ENCODE measurements at regions not wholly inside any gene's neighbourhood (a gene's known extent, or its start where the extent isn't known, plus 50 kb on each side); places are given as distances from the start of the nearest gene placed in this dataset.

DNA sequence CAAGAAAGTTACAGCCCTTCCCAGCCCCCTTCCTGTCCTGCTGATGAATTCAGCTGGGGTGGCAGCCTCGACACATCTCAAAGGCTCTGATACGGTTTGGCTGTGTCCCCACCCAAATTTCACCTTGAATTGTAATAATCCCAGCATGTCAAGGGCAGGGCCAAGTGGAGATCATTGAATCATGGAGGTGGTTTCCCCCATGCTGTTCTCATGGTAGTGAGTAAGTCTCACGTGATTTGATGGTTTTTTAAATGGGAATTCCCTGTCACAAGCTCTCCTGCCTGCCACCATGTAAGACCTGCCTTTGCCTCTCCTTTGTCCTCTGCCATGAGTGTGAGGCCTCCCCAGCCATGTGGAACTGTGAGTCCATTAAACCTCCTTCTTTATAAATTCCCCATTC, 163.2 kb upstream of the FOXF1 start:
- no peak for TF ChIP-seq NFIC (IDR thresholded peaks at IDR 0.05)
- TF ChIP-seq, protein P1, sequence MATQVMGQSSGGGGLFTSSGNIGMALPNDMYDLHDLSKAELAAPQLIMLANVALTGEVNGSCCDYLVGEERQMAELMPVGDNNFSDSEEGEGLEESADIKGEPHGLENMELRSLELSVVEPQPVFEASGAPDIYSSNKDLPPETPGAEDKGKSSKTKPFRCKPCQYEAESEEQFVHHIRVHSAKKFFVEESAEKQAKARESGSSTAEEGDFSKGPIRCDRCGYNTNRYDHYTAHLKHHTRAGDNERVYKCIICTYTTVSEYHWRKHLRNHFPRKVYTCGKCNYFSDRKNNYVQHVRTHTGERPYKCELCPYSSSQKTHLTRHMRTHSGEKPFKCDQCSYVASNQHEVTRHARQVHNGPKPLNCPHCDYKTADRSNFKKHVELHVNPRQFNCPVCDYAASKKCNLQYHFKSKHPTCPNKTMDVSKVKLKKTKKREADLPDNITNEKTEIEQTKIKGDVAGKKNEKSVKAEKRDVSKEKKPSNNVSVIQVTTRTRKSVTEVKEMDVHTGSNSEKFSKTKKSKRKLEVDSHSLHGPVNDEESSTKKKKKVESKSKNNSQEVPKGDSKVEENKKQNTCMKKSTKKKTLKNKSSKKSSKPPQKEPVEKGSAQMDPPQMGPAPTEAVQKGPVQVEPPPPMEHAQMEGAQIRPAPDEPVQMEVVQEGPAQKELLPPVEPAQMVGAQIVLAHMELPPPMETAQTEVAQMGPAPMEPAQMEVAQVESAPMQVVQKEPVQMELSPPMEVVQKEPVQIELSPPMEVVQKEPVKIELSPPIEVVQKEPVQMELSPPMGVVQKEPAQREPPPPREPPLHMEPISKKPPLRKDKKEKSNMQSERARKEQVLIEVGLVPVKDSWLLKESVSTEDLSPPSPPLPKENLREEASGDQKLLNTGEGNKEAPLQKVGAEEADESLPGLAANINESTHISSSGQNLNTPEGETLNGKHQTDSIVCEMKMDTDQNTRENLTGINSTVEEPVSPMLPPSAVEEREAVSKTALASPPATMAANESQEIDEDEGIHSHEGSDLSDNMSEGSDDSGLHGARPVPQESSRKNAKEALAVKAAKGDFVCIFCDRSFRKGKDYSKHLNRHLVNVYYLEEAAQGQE (IDR thresholded peaks at IDR 0.05; ENCODE audit: low read depth): no peak
- TF ChIP-seq CREB1 (IDR thresholded peaks at IDR 0.05; ENCODE audit: low read depth): no peak
- TF ChIP-seq TEAD4 (IDR thresholded peaks at IDR 0.05): no peak
- TF ChIP-seq EGR1 (IDR thresholded peaks at IDR 0.05): no peak
- no peak for TF ChIP-seq CEBPB (IDR thresholded peaks at IDR 0.05)
- TF ChIP-seq ZBTB7A (IDR thresholded peaks at IDR 0.05; ENCODE audit: low read depth): no peak
- no peak for TF ChIP-seq YY1 (IDR thresholded peaks at IDR 0.05; ENCODE audit: low read depth)

DNA sequence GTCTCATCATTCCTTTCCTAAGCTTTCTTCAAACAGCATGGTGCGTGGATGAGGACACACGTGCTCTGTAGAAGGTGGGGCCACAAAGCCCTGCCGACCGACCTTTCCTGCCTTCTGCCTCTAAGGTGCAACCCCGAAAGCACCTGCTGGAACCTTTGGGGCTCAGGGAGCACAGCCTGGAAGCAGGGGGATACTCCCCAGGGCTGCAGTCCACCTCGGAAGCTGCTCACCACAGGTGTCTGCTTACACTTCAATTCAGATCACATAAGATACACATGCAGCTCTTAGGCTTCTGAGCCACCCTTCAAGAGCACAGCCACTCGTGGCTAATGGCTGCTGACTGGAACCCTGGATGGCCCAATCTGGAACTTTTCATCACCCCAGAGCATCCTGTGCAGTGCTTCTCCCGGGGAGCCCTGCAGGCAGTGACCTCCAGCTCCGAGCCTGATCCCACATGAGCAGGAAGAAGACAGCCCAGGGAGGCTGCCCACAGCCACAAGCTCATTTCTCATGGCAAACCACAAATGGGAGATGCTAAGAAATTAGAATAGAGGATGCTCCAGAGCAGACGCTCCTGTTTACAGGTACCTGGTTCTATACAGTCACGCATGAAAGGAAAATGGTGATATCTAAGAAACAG, 162.3 kb upstream of the FOXF1 start:
- TF ChIP-seq CREB1 (IDR thresholded peaks at IDR 0.05; ENCODE audit: low read depth) (no peak), TAF1 (IDR thresholded peaks at IDR 0.05; ENCODE audit: low read depth) (no peak), TCF12 (IDR thresholded peaks at IDR 0.05; ENCODE audit: low read depth) (no peak), NFIC (IDR thresholded peaks at IDR 0.05) (no peak), EGR1 (IDR thresholded peaks at IDR 0.05) (no peak)
- TF ChIP-seq, protein P2, sequence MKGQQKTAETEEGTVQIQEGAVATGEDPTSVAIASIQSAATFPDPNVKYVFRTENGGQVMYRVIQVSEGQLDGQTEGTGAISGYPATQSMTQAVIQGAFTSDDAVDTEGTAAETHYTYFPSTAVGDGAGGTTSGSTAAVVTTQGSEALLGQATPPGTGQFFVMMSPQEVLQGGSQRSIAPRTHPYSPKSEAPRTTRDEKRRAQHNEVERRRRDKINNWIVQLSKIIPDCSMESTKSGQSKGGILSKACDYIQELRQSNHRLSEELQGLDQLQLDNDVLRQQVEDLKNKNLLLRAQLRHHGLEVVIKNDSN (IDR thresholded peaks at IDR 0.05): no peak

DNA sequence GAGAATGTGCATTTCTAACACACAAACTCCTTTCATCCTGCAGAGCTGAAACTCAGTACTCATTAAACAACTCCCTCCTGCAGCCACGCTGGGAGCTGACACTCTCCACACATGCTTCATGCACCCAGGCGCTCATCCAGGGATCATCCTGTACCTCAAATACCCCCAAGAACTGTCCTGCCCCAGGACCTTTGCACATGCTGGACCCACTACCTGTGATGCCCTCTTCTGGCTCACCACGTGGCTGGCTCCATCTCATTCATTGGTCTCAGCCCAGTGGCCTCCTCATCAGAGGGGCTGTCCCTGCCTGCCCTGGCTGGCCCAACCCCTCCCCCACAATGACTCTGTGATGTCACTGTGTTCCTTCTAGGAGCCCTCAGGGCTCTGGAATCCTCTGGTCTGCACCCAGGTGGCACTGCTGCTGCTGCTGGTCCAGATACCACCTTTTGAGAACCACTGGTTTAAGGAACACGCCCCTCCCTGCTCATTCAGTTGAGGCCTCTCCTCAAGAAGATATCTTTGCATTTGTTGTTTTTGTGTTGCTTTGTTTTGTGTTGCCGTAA, 160.9 kb upstream of the FOXF1 start:
- TF ChIP-seq YY1 (IDR thresholded peaks at IDR 0.05; ENCODE audit: low read depth) (no peak), TEAD4 (IDR thresholded peaks at IDR 0.05) (no peak), EGR1 (IDR thresholded peaks at IDR 0.05) (no peak), CEBPB (IDR thresholded peaks at IDR 0.05) (no peak), CREB1 (IDR thresholded peaks at IDR 0.05; ENCODE audit: low read depth) (no peak), TAF1 (IDR thresholded peaks at IDR 0.05; ENCODE audit: low read depth) (no peak), TCF12 (IDR thresholded peaks at IDR 0.05; ENCODE audit: low read depth) (no peak), ZBTB7A (IDR thresholded peaks at IDR 0.05; ENCODE audit: low read depth) (no peak), NFIC (IDR thresholded peaks at IDR 0.05) (no peak), RAD21 (IDR thresholded peaks at IDR 0.05; ENCODE audit: low read depth) (no peak), FOXM1 (IDR thresholded peaks at IDR 0.05; ENCODE audit: borderline replicate concordance, low read depth) (no peak)
- TF ChIP-seq, protein P2 (IDR thresholded peaks at IDR 0.05): no peak
- TF ChIP-seq, protein P3, sequence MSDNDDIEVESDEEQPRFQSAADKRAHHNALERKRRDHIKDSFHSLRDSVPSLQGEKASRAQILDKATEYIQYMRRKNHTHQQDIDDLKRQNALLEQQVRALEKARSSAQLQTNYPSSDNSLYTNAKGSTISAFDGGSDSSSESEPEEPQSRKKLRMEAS (IDR thresholded peaks at IDR 0.05): no peak
- TF ChIP-seq, protein P1 (IDR thresholded peaks at IDR 0.05; ENCODE audit: low read depth): no peak

DNA sequence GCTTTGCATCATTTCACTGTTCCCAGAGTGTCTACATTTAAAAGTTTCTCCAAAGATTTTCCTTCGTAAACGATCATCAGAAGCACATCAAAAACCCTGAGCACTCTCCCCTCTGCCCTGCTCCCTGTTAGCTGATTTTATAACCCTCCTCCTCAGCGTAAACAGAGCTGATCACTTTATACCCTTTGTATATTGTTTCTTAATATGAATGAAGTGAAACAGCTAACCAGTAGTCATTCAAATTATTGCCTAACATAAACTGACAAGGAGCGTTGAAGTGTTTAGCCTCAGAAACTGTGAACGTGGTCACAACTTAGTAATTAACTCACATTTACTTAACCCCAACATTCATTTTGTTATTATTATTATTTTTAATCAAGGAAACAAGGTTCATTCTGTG, 160.0 kb upstream of the FOXF1 start:
- TF ChIP-seq, protein P1 (IDR thresholded peaks at IDR 0.05; ENCODE audit: low read depth): no peak
- TF ChIP-seq CREB1 (IDR thresholded peaks at IDR 0.05; ENCODE audit: low read depth) (no peak), TEAD4 (IDR thresholded peaks at IDR 0.05) (no peak), NFIC (IDR thresholded peaks at IDR 0.05) (no peak), TCF12 (IDR thresholded peaks at IDR 0.05; ENCODE audit: low read depth) (no peak)

DNA sequence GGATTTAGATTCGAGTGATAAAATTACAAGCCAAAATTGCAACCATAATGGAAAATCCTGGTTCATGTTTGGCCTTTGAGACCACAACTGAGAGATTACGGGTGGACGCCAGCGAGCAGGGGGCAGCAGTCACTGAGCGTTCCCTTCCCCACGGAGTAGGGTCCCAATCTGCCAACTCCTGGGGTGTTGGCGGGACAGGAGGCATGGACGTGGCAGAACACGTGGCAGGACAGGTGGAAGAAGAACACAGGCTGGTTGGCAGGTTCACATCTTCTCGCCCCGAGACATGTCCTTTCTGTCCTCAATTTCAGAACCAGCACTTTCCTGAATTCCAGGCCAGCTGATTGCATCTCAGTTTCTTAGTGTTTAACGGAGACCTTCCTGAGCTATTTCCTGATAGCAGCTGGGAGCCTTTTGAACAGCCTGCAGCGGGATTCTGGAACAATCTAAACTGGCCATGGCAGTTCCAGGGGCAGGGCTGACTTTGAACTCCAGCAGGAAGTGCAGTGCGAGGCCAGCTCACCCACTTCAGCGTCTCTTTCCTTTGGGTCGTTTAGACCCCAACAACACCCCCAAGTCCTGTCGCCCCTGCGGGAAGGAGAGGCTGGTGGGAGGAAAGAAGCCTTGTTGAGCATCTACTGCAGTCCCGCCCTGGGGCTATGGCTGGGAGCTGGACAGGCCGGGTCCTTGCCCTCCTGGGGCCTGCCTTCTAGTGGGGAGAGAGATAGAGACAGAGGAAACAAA, 159.1 kb upstream of the FOXF1 start:
- TF ChIP-seq TEAD4 (IDR thresholded peaks at IDR 0.05) (no peak), YY1 (IDR thresholded peaks at IDR 0.05; ENCODE audit: low read depth) (no peak), CREB1 (IDR thresholded peaks at IDR 0.05; ENCODE audit: low read depth) (no peak), EP300 (IDR thresholded peaks at IDR 0.05; ENCODE audit: borderline replicate concordance) (no peak)
- TF ChIP-seq, protein P3 (IDR thresholded peaks at IDR 0.05): no peak

Measured in Ishikawa (cell line).